ENCODE measurements at regions not wholly inside any gene's neighbourhood (a gene's known extent, or its start where the extent isn't known, plus 50 kb on each side); places are given as distances from the start of the nearest gene placed in this dataset.

GRCh38 chr9:102205251-102205650, 466.8 kb upstream of the GRIN3A start:
- POLR2A ChIA-PET, result no interaction called here
- Histone ChIP-seq H3K9ac (ENCODE audit: low read length) (no peak overlapping the region), H3K4me1 (ENCODE audit: control insufficient read depth in 2 of 2, insufficient read depth in 2 of 2, low read length in 2 of 2) (no peaks in the 10 kb centered on the region), H3K27me3 (replicated peaks in 1 of 4; ENCODE audit: control extremely low read depth in 1 of 4, control insufficient read depth in 3 of 4, insufficient read depth in 4 of 4, low read length in 3 of 4) (no peaks in the 10 kb centered on the region), H3K4me2 (replicated peaks; ENCODE audit: low read depth, low read length, poor library complexity, severe bottlenecking) (no peak overlapping the region), H4K20me1 (ENCODE audit: control insufficient read depth, insufficient read depth, low read length, poor library complexity, severe bottlenecking) (no peaks in the 10 kb centered on the region), H3K79me2 (ENCODE audit: control insufficient read depth, insufficient read depth, low read length) (no peaks in the 10 kb centered on the region), H2AFZ (ENCODE audit: insufficient read depth, low read depth, low read length, poor library complexity, severe bottlenecking) (no peak overlapping the region), H3K9me3 (ENCODE audit: control extremely low read depth in 1 of 3, control insufficient read depth in 2 of 3, insufficient read depth in 1 of 3, low read length in 2 of 3) (no peaks in the 10 kb centered on the region), H3K27ac (ENCODE audit: low read length in 2 of 2) (no peak overlapping the region), H3K4me3 (ENCODE audit: control extremely low read depth in 1 of 5, extremely low read depth in 1 of 5, insufficient read depth in 1 of 5, low read depth in 2 of 5, low read length in 4 of 5) (no peak overlapping the region), H3K36me3 (replicated peaks in 1 of 2; ENCODE audit: control extremely low read depth in 1 of 2, control insufficient read depth in 1 of 2, extremely low read depth in 1 of 2, insufficient read depth in 2 of 2, low read length in 1 of 2) (no peaks in the 10 kb centered on the region)
- ATAC-seq (ENCODE audit: low read depth) (no peak), DNase-seq (no peak)
- intact Hi-C loops (cut with micrococcal nuclease), result no loop called here
- WGBS (ENCODE audit: insufficient coverage), result no CpG with 5 or more reads among the region's 2 CpGs
- Mint-ChIP-seq H3K27ac (no peak overlapping the region), H3K9me3 (ENCODE audit: insufficient read depth) (no peaks in the 10 kb centered on the region), H3K4me1 (no peaks in the 10 kb centered on the region), H3K4me3 (no peak overlapping the region), H3K27me3 (no peaks in the 10 kb centered on the region)
- CTCF ChIA-PET, result no interaction called here
- TF ChIP-seq EZH2 (IDR thresholded peaks at IDR 0.05; ENCODE audit: borderline replicate concordance, insufficient read depth, low read depth, low read length, poor library complexity, severe bottlenecking), result no peak
- TF ChIP-seq, protein P1, sequence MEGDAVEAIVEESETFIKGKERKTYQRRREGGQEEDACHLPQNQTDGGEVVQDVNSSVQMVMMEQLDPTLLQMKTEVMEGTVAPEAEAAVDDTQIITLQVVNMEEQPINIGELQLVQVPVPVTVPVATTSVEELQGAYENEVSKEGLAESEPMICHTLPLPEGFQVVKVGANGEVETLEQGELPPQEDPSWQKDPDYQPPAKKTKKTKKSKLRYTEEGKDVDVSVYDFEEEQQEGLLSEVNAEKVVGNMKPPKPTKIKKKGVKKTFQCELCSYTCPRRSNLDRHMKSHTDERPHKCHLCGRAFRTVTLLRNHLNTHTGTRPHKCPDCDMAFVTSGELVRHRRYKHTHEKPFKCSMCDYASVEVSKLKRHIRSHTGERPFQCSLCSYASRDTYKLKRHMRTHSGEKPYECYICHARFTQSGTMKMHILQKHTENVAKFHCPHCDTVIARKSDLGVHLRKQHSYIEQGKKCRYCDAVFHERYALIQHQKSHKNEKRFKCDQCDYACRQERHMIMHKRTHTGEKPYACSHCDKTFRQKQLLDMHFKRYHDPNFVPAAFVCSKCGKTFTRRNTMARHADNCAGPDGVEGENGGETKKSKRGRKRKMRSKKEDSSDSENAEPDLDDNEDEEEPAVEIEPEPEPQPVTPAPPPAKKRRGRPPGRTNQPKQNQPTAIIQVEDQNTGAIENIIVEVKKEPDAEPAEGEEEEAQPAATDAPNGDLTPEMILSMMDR (IDR thresholded peaks at IDR 0.05), result no peak

DNA sequence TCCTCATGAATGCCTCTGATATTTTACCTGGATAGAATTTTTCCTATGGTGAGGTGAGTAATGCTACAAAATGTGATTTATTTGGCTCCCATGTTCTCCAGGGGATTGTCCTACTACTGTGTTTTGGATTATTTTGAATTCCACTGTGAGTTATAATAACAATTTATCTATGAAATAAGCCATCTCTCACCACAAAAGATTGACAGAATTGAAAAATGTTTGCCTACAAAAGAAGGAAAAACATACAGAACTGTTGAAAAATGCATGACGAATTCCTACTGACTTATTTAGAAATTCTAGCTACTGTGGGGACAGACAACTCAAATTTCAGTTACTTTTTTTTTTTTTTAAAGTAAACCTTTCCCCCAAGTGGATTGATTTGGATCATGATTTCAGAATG, 463.7 kb upstream of the GRIN3A start:
- no peaks in the 10 kb centered on the region for H4K20me1 ChIP-seq (ENCODE audit: control insufficient read depth, insufficient read depth, low read length, poor library complexity, severe bottlenecking)
- no peak overlapping the region for H3K27ac ChIP-seq (ENCODE audit: low read length in 2 of 2)
- TF ChIP-seq, protein P1 (IDR thresholded peaks at IDR 0.05), result no peak
- TF ChIP-seq EZH2 (IDR thresholded peaks at IDR 0.05; ENCODE audit: borderline replicate concordance, insufficient read depth, low read depth, low read length, poor library complexity, severe bottlenecking), result no peak
- Mint-ChIP-seq H3K27ac (no peak overlapping the region), H3K27me3 (no peaks in the 10 kb centered on the region), H3K4me1 (no peaks in the 10 kb centered on the region), H3K4me3 (no peak overlapping the region), H3K9me3 (ENCODE audit: insufficient read depth) (no peaks in the 10 kb centered on the region)
- DNase-seq, result no peak
- no peaks in the 10 kb centered on the region for H3K36me3 ChIP-seq (replicated peaks in 1 of 2; ENCODE audit: control extremely low read depth in 1 of 2, control insufficient read depth in 1 of 2, extremely low read depth in 1 of 2, insufficient read depth in 2 of 2, low read length in 1 of 2)
- ATAC-seq (ENCODE audit: low read depth), result no peak
- no peaks in the 10 kb centered on the region for H3K27me3 ChIP-seq (replicated peaks in 1 of 4; ENCODE audit: control extremely low read depth in 1 of 4, control insufficient read depth in 3 of 4, insufficient read depth in 4 of 4, low read length in 3 of 4)
- no peak overlapping the region for H2AFZ ChIP-seq (ENCODE audit: insufficient read depth, low read depth, low read length, poor library complexity, severe bottlenecking)
- POLR2A ChIA-PET, result no interaction called here
- H3K4me1 ChIP-seq (ENCODE audit: control insufficient read depth in 2 of 2, insufficient read depth in 2 of 2, low read length in 2 of 2), result no peaks in the 10 kb centered on the region
- no peak overlapping the region for H3K9ac ChIP-seq (ENCODE audit: low read length)
- CTCF ChIA-PET, result no interaction called here
- no CpG with 5 or more reads among the region's 1 CpG for WGBS (ENCODE audit: insufficient coverage)
- H3K4me3 ChIP-seq (ENCODE audit: control extremely low read depth in 1 of 5, extremely low read depth in 1 of 5, insufficient read depth in 1 of 5, low read depth in 2 of 5, low read length in 4 of 5), result no peak overlapping the region
- intact Hi-C loops (cut with micrococcal nuclease), result no loop called here
- H3K9me3 ChIP-seq (ENCODE audit: control extremely low read depth in 1 of 3, control insufficient read depth in 2 of 3, insufficient read depth in 1 of 3, low read length in 2 of 3), result no peaks in the 10 kb centered on the region
- H3K4me2 ChIP-seq (replicated peaks; ENCODE audit: low read depth, low read length, poor library complexity, severe bottlenecking), result no peak overlapping the region
- H3K79me2 ChIP-seq (ENCODE audit: control insufficient read depth, insufficient read depth, low read length), result no peaks in the 10 kb centered on the region

Measured in B cell (primary cell).